SW480 (cell line): ENCODE measurements at regions not wholly inside any gene's neighbourhood (a gene's known extent, or its start where the extent isn't known, plus 50 kb on each side); places are given as distances from the start of the nearest gene placed in this dataset.
A peak's percentile ranks its signal among the peaks of the same experiment; 100 is the strongest.

Source experiments
- DNase-seq: peaks from one replicate; pipeline ENCODE4 v3.0.0-alpha.2; 2016; ENCODE audit warnings: low spot score

GRCh38 chr4:152112887-152113286 lies 352.1 kb upstream of the GATB start:
- DNase-seq: no peak

GRCh38 chr4:152112190-152112589 lies 351.4 kb upstream of the GATB start:
- no peak for DNase-seq

DNA sequence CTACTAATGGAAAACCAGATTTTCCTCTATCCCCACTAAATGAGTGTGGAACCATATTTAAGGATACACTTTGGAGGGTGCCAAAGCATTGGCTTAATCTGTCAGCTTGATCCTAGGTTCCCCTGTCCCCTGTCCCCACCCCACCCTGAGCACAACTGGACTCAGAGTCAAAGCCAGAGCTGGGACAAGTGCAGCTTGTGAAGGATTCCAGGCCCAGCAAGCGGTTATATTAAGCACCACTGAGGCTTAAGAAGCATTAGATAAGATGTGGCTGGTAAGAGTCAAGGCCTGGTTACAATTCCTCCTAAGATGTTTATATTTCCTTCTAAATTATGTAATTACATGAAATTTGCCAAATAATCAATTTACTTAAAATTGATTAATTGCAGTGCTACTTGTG lies 350.0 kb upstream of the GATB start:
- no peak for DNase-seq

GRCh38 chr4:152109531-152110509 lies 349.0 kb upstream of the GATB start:
- no peak for DNase-seq

DNA sequence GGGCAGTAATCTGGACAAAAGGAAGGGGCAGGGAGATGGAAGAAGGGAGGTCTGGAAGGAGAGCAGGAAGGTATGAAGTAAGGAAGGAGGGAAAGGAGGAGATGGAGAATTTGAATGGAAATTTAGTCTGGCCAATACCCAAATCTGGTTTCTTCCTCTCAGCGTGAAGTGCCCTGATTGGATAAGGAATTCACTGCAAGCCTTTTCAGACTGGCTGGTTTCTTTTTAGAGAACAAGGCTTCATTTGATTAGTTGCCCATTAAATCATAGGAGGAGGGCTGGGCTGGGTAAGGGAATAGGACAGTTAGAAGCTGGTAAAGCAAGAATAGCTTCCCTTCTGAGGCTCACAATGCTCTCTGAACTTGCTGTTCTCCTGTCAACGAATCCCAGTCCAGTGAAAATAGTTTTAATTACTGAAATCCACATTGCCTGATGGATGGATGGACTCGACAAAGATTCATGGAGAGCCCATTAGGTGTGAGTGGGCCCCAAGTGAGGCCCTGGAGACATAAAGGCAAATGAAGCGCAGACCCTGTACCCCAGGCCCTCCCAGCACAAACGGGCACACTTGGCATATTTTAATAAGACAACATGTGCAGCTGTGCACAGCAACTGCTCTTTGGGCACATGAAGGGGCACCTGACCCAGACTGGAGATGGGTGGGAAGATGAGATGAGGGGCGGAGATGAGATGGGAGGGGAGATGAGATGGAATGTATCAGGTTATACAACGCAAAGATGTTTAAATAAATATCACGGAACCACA lies 347.1 kb upstream of the GATB start:
- DNase-seq: no peak

DNA sequence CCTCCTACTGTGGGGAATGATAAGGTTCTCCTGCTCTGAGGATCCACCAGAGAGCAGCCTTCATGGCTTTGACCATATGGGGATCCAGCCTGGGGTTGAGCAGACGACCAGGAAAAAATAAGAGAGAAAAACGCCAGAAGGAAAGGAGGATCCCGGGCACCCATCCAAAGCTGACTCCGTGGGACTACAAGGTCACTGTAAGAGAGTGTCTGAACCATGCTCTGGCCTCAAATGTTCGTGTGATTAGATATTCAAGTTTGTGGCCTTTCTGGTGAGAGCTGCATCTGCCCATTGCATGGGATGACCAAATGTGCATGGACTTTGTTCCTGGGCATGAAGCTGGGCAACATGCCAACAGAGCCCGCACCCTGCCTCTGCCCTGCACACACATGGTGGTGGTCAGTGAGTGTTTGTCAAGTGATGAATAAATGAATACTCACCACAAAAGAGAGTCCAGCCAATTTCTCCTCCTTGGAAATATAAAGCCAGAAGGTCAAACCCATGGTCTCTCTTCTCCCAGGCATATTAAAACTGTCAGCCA lies 346.0 kb upstream of the GATB start:
- DNase-seq: no peak

DNA sequence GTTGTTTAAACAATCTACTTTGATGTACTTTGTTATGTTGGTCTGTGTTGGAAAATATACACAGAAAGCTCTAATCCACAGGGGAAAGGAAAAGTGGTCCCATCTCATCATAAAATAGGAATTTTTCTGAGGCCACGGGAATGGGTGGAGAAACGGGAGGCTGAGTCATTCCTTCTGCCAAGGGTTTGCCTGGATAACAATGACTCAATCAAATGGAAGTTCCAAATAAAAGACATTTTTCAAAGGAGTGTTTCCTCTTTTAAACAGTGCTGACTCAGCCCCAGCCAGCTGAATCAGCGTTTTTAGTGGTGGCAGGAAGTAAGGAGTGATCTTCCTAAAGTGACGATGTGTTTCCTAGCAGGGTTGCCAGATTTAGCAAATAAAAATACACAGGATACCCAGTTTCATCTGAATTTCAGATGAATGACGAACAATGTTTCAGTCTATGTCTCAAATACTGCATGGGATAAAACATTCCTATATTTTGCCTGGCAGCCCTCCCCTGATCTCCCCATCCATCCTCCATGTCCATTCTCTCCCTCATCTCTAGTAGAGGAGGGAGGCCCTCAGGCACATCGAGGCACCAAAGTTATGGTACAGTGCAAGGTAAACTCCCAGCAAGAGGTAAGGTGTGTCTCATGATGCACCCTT lies 345.4 kb upstream of the GATB start:
- DNase-seq: peak; percentile 84

GRCh38 chr4:152104901-152105357 lies 344.1 kb upstream of the GATB start:
- no peak for DNase-seq

DNA sequence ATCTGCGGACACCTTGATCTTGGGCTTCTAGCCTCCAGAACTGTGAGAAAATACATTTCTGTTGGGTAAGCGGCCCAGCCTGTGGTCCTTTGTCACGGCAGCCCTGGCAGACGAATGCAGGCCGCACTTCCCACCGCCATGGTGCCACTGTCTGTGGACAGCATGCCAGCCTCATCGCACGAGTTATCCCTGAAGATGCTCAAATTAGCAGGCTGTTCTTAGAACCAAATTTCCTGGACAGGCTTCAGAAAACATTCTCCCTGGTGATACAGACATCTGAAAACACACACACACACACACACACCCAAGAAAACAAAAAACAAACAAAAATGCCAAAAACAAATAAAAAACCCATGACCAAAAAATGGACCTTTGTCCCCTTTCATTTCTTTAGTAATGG lies 343.5 kb upstream of the GATB start:
- no peak for DNase-seq

DNA sequence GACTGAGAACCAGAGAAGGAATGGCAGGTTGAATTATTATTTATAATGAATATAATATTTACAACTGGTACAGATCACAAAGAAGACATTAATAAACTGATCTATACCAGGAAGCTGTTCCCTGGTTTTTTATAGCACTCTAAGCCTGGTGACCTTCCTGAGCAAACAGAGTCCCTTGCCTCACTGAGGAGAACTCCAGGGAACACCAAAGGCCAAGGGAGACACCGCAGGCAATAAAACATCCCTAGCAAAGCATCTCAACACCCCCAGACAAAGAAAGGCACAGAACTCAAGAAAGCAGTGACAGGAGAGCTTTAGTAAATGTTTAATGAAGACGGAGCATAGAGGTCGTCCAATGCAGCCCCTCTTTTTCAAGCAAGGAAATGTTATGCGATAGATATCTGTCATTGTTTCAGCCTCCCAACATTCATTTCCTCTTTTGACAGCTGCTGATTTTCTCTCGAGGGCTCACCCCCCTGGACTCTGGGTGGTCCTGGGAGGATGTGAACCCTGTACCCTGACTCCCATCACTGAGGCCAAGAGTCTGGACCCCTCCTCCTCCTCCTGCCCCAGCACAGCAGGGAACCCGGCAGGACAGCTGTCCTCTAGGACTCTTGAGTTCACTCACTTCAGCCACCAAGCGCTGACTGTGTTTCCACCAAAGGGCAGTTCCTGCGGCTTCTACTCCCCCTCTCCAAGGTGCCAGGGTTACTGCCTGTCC lies 342.5 kb upstream of the GATB start:
- no peak for DNase-seq

- DNase-seq: no peak
Observed at GRCh38 chr4:152102436-152103000, 341.7 kb upstream of the GATB start.

GRCh38 chr4:152101556-152102435 lies 341.0 kb upstream of the GATB start:
- peak; percentile 69 for DNase-seq

DNA sequence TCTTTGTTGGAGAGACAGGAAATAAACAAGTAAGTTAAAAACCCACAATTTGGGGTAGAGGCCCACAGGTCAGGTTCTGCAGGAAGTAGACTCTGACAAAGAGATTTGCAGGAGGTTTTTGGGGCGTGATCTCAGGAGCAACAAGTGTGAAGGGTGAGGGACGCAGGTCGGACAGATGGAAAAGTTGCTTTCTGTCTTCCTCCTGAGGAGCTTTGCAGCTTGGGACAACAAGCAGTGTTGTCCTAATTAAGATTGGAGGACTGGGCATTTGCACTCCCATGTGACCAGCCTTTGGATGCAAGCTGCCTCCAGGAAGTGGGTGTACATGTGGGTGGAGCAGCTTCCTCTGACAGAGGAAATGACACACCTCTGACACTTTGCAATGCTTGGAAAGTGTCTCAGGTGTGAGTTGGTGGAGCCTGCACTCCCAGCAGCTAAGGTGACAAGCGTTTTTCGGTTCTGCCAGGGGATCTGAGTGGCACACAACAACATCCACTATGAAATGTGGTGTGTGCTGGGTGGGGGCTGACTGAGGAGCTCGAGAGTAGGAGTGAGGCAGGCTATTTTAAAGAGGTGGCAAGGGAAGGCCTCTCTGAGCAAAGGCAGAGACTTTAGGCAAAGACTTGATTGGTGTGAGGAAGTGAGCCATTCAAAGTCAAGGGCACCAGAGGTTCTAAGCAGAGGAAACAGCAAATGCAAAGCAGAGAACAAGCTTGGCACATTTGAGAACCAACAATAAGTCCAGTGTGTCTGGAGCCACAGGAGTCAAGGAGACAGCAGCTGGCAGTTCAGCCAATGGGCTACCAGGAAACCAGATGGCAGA lies 339.8 kb upstream of the GATB start:
- DNase-seq: peak; percentile 44

DNA sequence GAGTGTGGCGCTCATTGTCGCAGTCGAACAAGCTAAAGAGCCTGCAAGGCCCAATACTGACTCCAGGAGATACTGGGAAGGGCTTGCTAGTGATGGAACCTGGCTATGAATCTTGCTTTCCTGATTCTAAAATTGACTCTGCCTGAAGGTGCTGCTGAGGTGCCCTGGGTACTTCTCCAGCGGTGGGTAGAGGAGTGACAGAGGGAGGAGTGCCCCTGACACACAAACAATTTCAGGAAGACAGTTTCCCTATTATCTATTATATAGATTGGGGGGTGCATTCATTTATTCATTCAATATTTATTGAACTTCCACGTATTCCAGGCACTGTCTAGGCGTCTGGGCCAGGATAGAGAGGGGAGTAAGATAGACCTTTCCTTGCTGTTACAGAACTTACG lies 339.2 kb upstream of the GATB start:
- no peak for DNase-seq

- no peak for DNase-seq
Observed at GRCh38 chr4:152099555-152099954, 338.7 kb upstream of the GATB start.

DNA sequence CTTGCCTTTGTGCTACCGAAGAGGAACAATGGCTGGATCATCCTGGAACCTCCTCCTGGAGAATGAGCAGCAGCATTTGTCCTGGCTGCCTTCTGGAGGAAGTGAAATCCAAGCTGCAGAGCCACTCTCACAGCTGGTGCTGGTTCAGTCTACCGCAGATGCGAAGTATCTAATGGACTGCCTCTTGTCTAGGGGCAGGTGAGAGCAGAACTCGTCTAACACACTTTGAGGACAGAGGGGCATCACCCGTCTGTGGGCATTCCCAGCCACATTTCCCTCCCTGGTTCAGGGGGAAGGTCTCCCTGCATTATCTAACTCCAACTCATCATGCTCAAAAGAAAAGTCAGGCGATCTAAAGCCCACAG lies 338.2 kb upstream of the GATB start:
- DNase-seq: no peak

DNA sequence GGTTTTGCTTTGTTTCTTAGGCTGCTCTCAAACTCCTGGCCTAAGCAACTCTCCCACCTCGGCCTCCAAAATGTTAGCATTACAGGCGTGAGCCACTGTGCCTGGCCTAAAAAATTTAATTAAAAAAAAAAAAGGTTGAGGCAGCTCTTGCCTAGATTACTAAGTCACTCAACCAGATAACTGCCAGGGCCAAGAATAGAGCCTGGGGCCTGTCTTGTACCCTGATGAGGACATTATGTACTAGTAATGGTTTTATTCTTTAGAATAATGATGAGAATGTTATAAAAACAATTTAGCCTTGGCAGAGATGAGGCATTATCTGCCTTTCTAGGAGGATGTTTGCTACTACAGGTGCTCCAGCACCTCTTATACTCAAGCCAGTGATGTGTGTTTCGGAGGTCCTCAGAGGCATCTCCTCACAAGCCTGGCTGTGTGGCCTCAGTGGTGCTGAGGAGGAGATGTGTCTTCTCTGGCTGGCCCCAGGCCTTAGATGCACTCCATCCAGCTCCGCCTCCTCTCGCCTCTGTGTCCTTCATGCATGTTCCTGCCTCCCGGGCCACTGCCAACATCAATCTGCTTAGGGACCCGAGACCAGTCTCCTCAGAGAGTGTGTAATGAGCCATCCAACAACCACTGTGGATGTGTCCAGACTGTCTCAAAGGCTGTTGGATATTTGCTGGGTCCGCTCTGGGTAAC lies 337.7 kb upstream of the GATB start:
- no peak for DNase-seq

DNA sequence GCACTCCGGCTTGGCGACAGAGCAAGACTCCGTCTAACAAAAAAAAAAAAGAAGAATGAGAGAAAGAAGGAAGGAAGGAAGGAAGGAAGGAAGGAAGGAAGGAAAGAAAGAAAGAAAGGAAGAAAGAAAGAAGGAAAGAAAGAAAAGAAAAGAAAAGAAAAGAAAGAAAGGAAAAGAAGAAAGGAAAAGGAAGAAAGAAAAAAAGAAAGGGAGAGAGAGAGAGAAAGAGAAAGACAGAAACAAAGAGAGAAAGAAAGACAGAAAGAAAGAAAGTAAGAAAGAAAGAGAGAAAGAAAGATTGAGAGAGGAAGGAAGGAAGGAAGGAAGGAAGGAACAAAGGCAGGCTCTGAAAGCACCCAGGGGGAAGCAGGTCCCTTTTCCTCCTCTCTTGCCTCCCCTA lies 336.6 kb upstream of the GATB start:
- no peak for DNase-seq

- no peak for DNase-seq
Observed at GRCh38 chr4:152095701-152096070, 334.9 kb upstream of the GATB start.
